Natural killer cell treated with Interleukin-12 subunit alpha and Interleukin-12 subunit beta and Interleukin-15 and Interleukin-18, amount 100 ng/mL, for 72 hours (primary cell): ENCODE measurements at regions not wholly inside any gene's neighbourhood (a gene's known extent, or its start where the extent isn't known, plus 50 kb on each side); places are given as distances from the start of the nearest gene placed in this dataset.
"Not testable (repeated sequence)": the region's sequence is repeated elsewhere in the genome, so short reads cannot be mapped to it uniquely, and the experiment has no call there.

Source experiments
- ATAC-seq, 2 donors: fragments of 150-1000 bp; cut with Tn5 transposase in 1 of 2; sonication (Bioruptor Pico), chemical (Tn5 transposase) in 1 of 2; 2 replicates each; pipeline ENCODE4 v1.10.0; 2021
- DNase-seq: peaks from one replicate; pipeline ENCODE4 v3.0.0; 2022; ENCODE audit warnings: low spot score
- H3K27ac Mint-ChIP-seq, 2 donors: 1 replicate in 1 of 2; 2 replicates in 1 of 2; pipeline ENCODE4 v1.8.0; 2022; ENCODE audit warnings: mixed read lengths in 2 of 2, mild to moderate bottlenecking in 1 of 2, moderate library complexity in 1 of 2
- H3K27me3 Mint-ChIP-seq, 2 donors: 1 replicate in 1 of 2; 2 replicates in 1 of 2; pipeline ENCODE4 v1.8.0; 2022; ENCODE audit warnings: mixed read lengths in 2 of 2
- H3K36me3 Mint-ChIP-seq: one replicate; pipeline ENCODE4 v1.8.0; 2022; ENCODE audit warnings: mixed read lengths
- H3K4me1 Mint-ChIP-seq, 2 donors: 1 replicate in 1 of 2; 2 replicates in 1 of 2; pipeline ENCODE4 v1.8.0; 2022; ENCODE audit warnings: low read depth in 2 of 2, mixed read lengths in 2 of 2, mild to moderate bottlenecking in 1 of 2
- H3K4me3 Mint-ChIP-seq: one replicate; pipeline ENCODE4 v1.8.0; 2022; ENCODE audit warnings: mixed read lengths
- H3K9me3 Mint-ChIP-seq: 2 replicates; pipeline ENCODE4 v1.8.0; 2022; ENCODE audit warnings: mixed read lengths

- ATAC-seq (peak; percentile 71 to 77), DNase-seq (no peak)
- H3K36me3 Mint-ChIP-seq: peaks cover under 1% of the 10 kb centered on the region
- H3K27me3 Mint-ChIP-seq: no peaks in the 10 kb centered on the region
- H3K4me3 Mint-ChIP-seq: peak overlapping the region; percentile 58
- H3K4me1 Mint-ChIP-seq: peaks cover 49 to 52% of the 10 kb centered on the region in 2 donors
- H3K9me3 Mint-ChIP-seq: no peaks in the 10 kb centered on the region
- H3K27ac Mint-ChIP-seq: peak overlapping the region; percentile 81 to 86
Measured at GRCh38 chr2:8346706-8347430, 335.0 kb upstream of the ID2 start.

DNA sequence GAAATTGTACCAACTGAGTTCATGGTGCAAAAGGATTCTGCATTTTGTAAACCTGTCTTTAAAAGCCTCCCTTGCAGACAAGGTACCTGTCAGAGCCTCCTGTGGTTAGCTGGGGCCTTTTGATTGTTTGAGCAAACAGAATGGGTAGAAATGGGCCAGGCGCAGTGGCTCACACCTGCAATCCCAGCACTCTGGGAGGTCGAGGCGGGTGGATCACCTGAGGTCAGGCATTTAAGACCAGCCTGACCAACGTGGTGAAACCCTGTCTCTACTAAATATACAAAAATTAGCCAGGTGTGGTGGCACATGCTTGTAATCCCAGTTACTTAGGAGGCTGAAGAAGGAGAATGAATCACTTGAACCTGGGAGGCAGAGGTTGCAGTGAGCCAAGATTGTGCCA is 332.9 kb upstream of the ID2 start:
- not testable (repeated sequence) for H3K27ac Mint-ChIP-seq, H3K36me3 Mint-ChIP-seq, ATAC-seq, H3K27me3 Mint-ChIP-seq, H3K9me3 Mint-ChIP-seq, H3K4me3 Mint-ChIP-seq
- peaks cover 51 to 52% of the 10 kb centered on the region in 2 donors for H3K4me1 Mint-ChIP-seq
- peak; percentile 56 for DNase-seq

GRCh38 chr2:8352296-8352695 is 329.6 kb upstream of the ID2 start:
- Mint-ChIP-seq H3K9me3 (no peaks in the 10 kb centered on the region), H3K4me3 (no peak overlapping the region), H3K27me3 (no peaks in the 10 kb centered on the region), H3K36me3 (no peaks in the 10 kb centered on the region), H3K4me1 (peaks cover 33 to 35% of the 10 kb centered on the region in 2 donors), H3K27ac (peak overlapping the region in 1 of 2 donors; percentile 20)
- no peak for ATAC-seq
- DNase-seq: peak; percentile 34

- no peak for DNase-seq
- no peaks in the 10 kb centered on the region for H3K27me3 Mint-ChIP-seq
- no peaks in the 10 kb centered on the region for H3K36me3 Mint-ChIP-seq
- H3K4me1 Mint-ChIP-seq: peaks cover 36 to 38% of the 10 kb centered on the region in 2 donors
- peak overlapping the region in 1 of 2 donors; percentile 20 for H3K27ac Mint-ChIP-seq
- no peak overlapping the region for H3K4me3 Mint-ChIP-seq
- ATAC-seq: no peak
- H3K9me3 Mint-ChIP-seq: no peaks in the 10 kb centered on the region
Measured at GRCh38 chr2:8352989-8353388, 328.9 kb upstream of the ID2 start.

GRCh38 chr2:8355102-8355859 is 326.6 kb upstream of the ID2 start:
- H3K9me3 Mint-ChIP-seq: no peaks in the 10 kb centered on the region
- H3K4me1 Mint-ChIP-seq: peaks cover 36 to 40% of the 10 kb centered on the region in 2 donors
- ATAC-seq: no peak
- no peak overlapping the region for H3K4me3 Mint-ChIP-seq
- H3K27ac Mint-ChIP-seq: peak overlapping the region in 1 of 2 donors; percentile 9
- H3K36me3 Mint-ChIP-seq: no peaks in the 10 kb centered on the region
- no peaks in the 10 kb centered on the region for H3K27me3 Mint-ChIP-seq
- DNase-seq: no peak

- Mint-ChIP-seq H3K4me3 (peak overlapping the region; percentile 38), H3K27ac (peak overlapping the region in 1 of 2 donors; percentile 6), H3K36me3 (no peaks in the 10 kb centered on the region), H3K9me3 (no peaks in the 10 kb centered on the region), H3K4me1 (peaks cover 24 to 32% of the 10 kb centered on the region in 2 donors), H3K27me3 (no peaks in the 10 kb centered on the region)
- DNase-seq (peak; percentile 59), ATAC-seq (peak; percentile 89 to 94)
Measured at GRCh38 chr2:8357738-8358518, 323.9 kb upstream of the ID2 start.

GRCh38 chr2:8361930-8362329 is 319.9 kb upstream of the ID2 start:
- ATAC-seq: no peak
- DNase-seq: no peak
- Mint-ChIP-seq H3K4me3 (no peak overlapping the region), H3K4me1 (peaks cover 29 to 44% of the 10 kb centered on the region in 2 donors), H3K27ac (no peak overlapping the region), H3K27me3 (no peaks in the 10 kb centered on the region), H3K9me3 (no peaks in the 10 kb centered on the region), H3K36me3 (no peaks in the 10 kb centered on the region)

GRCh38 chr2:8363161-8363560 is 318.7 kb upstream of the ID2 start:
- H3K27ac Mint-ChIP-seq: peak overlapping the region in 1 of 2 donors; percentile 33
- no peak overlapping the region for H3K4me3 Mint-ChIP-seq
- H3K36me3 Mint-ChIP-seq: no peaks in the 10 kb centered on the region
- H3K9me3 Mint-ChIP-seq: no peaks in the 10 kb centered on the region
- H3K4me1 Mint-ChIP-seq: peaks cover 16 to 38% of the 10 kb centered on the region in 2 donors
- no peaks in the 10 kb centered on the region for H3K27me3 Mint-ChIP-seq
- no peak for ATAC-seq
- no peak for DNase-seq

GRCh38 chr2:8364668-8365067 is 317.2 kb upstream of the ID2 start:
- Mint-ChIP-seq H3K36me3 (no peaks in the 10 kb centered on the region), H3K4me3 (no peak overlapping the region), H3K9me3 (no peaks in the 10 kb centered on the region), H3K4me1 (peaks cover 15 to 42% of the 10 kb centered on the region in 2 donors), H3K27me3 (no peaks in the 10 kb centered on the region), H3K27ac (no peak overlapping the region)
- no peak for DNase-seq
- no peak for ATAC-seq

GRCh38 chr2:8365331-8365910 is 316.4 kb upstream of the ID2 start:
- Mint-ChIP-seq H3K27ac (no peak overlapping the region), H3K9me3 (no peaks in the 10 kb centered on the region), H3K27me3 (no peaks in the 10 kb centered on the region), H3K36me3 (no peaks in the 10 kb centered on the region), H3K4me1 (peaks cover 21 to 50% of the 10 kb centered on the region in 2 donors), H3K4me3 (no peak overlapping the region)
- ATAC-seq: no peak
- DNase-seq: no peak

GRCh38 chr2:8367833-8368232 is 314.0 kb upstream of the ID2 start:
- H3K9me3 Mint-ChIP-seq: no peaks in the 10 kb centered on the region
- no peaks in the 10 kb centered on the region for H3K36me3 Mint-ChIP-seq
- ATAC-seq (no peak), DNase-seq (no peak)
- no peak overlapping the region for H3K4me3 Mint-ChIP-seq
- no peak overlapping the region for H3K27ac Mint-ChIP-seq
- H3K4me1 Mint-ChIP-seq: peaks cover 21 to 44% of the 10 kb centered on the region in 2 donors
- H3K27me3 Mint-ChIP-seq: no peaks in the 10 kb centered on the region

DNA sequence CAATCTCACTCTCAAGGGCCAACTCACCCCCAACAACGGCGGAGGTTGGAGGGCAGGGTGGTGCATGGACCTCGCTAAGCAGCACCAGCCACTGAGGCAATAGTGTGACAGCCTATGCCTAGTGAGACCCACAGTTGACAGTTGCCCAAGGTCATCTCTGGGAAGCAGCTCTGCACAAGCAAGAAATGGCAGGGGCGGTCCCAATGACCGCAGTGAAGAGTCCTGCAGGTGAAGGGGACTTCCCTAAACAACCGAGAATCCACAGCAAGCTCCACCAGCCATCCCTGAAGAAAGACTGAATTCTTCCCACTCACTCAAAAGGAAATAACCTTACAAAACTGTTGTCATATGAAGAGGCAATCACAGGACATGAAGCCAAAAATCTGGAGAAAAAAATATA is 313.4 kb upstream of the ID2 start:
- no peak for DNase-seq
- Mint-ChIP-seq H3K9me3 (no peaks in the 10 kb centered on the region), H3K4me3 (no peak overlapping the region), H3K4me1 (peaks cover 16 to 43% of the 10 kb centered on the region in 2 donors), H3K36me3 (peaks cover 5% of the 10 kb centered on the region), H3K27me3 (no peaks in the 10 kb centered on the region), H3K27ac (no peak overlapping the region)
- ATAC-seq: peak in 1 of 2 donors; percentile 36

GRCh38 chr2:8369522-8369921 is 312.3 kb upstream of the ID2 start:
- peaks cover 8 to 36% of the 10 kb centered on the region in 2 donors for H3K4me1 Mint-ChIP-seq
- H3K9me3 Mint-ChIP-seq: no peaks in the 10 kb centered on the region
- ATAC-seq: no peak
- no peaks in the 10 kb centered on the region for H3K27me3 Mint-ChIP-seq
- DNase-seq: no peak
- H3K27ac Mint-ChIP-seq: no peak overlapping the region
- H3K4me3 Mint-ChIP-seq: no peak overlapping the region
- peaks cover 6% of the 10 kb centered on the region for H3K36me3 Mint-ChIP-seq
